ENCODE measurements at regions not wholly inside any gene's neighbourhood (a gene's known extent, or its start where the extent isn't known, plus 50 kb on each side); places are given as distances from the start of the nearest gene placed in this dataset.

DNA sequence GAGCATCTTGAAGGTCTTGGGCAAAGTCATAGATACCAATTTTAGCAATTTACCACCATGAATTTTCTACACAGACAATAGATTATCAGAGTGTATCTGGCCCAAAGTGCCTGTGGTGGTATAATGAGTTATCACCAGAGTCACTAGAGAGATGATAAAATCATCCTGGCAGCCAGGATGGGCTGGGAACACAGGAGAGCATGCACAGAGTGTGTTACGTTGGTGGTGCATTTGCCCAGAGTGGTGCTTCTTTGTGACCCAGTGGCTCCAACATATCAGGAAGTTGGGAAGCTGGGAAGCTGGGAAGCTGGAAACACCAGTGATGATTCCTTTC, 236.7 kb upstream of the PROX1 start:
- TF ChIP-seq, protein P1, sequence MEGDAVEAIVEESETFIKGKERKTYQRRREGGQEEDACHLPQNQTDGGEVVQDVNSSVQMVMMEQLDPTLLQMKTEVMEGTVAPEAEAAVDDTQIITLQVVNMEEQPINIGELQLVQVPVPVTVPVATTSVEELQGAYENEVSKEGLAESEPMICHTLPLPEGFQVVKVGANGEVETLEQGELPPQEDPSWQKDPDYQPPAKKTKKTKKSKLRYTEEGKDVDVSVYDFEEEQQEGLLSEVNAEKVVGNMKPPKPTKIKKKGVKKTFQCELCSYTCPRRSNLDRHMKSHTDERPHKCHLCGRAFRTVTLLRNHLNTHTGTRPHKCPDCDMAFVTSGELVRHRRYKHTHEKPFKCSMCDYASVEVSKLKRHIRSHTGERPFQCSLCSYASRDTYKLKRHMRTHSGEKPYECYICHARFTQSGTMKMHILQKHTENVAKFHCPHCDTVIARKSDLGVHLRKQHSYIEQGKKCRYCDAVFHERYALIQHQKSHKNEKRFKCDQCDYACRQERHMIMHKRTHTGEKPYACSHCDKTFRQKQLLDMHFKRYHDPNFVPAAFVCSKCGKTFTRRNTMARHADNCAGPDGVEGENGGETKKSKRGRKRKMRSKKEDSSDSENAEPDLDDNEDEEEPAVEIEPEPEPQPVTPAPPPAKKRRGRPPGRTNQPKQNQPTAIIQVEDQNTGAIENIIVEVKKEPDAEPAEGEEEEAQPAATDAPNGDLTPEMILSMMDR (IDR thresholded peaks at IDR 0.05; ENCODE audit: poor library complexity, severe bottlenecking) = no peak
- TF ChIP-seq TAF1 (IDR thresholded peaks at IDR 0.05; ENCODE audit: low read depth) (no peak), POLR2AphosphoS5 (IDR thresholded peaks at IDR 0.05) (no peak), EZH2 (IDR thresholded peaks at IDR 0.05; ENCODE audit: borderline replicate concordance, insufficient read depth, low read length, poor library complexity, severe bottlenecking) (no peak)
